ENCODE measurements at regions not wholly inside any gene's neighbourhood (a gene's known extent, or its start where the extent isn't known, plus 50 kb on each side); places are given as distances from the start of the nearest gene placed in this dataset.

DNA sequence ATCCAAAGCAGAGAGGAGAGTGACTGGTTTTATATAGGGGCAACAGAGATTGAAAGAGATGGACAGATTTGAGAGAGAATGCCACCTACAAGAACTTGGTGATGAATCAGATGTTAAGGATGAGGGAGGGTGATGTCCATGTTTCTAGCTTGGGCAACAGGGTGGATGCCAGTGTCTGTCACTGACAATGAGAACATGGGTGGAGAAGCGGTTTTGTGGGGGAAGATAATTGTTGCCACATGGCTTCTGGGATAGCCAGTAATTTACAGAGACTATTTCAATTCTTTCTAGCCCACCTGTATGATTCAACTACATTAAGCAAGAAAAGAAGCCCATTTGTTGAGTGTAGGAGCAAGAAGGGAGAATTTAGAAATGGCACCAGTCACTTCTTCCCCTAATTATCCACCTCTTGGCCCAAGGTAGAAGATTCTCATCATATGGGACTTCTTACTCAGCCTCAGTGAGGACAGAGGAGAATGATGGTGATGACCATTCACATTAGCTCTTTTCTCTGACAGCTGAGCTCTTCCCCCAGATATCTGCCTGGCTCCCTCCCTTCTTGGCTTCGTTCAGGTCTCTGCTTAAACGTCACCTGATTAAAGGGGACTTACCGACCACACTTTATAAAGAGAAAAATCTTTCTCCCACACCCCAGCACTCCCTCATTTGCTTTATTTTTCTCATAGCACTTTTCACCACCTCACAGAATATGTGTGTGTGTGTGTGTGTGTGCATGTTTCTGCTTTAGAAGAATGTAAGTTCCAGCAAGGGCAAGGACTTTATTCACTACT is 117.8 kb downstream of the DUSP6 start:
- Histone ChIP-seq H3K4me1 (peaks cover 5 to 7% of the 10 kb centered on the region in 2 donors), H3K36me3 (no peaks in the 10 kb centered on the region), H3K4me3 (no peak overlapping the region), H3K9me3 (no peaks in the 10 kb centered on the region), H3K27ac (no peak overlapping the region), H3K27me3 (no peaks in the 10 kb centered on the region)
- TF ChIP-seq, protein P1, sequence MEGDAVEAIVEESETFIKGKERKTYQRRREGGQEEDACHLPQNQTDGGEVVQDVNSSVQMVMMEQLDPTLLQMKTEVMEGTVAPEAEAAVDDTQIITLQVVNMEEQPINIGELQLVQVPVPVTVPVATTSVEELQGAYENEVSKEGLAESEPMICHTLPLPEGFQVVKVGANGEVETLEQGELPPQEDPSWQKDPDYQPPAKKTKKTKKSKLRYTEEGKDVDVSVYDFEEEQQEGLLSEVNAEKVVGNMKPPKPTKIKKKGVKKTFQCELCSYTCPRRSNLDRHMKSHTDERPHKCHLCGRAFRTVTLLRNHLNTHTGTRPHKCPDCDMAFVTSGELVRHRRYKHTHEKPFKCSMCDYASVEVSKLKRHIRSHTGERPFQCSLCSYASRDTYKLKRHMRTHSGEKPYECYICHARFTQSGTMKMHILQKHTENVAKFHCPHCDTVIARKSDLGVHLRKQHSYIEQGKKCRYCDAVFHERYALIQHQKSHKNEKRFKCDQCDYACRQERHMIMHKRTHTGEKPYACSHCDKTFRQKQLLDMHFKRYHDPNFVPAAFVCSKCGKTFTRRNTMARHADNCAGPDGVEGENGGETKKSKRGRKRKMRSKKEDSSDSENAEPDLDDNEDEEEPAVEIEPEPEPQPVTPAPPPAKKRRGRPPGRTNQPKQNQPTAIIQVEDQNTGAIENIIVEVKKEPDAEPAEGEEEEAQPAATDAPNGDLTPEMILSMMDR (IDR thresholded peaks at IDR 0.05): no peak
- intact Hi-C loops (cut with DNase I): no loop called here
- no peak for DNase-seq (ENCODE audit: low spot score in 2 of 2)

DNA sequence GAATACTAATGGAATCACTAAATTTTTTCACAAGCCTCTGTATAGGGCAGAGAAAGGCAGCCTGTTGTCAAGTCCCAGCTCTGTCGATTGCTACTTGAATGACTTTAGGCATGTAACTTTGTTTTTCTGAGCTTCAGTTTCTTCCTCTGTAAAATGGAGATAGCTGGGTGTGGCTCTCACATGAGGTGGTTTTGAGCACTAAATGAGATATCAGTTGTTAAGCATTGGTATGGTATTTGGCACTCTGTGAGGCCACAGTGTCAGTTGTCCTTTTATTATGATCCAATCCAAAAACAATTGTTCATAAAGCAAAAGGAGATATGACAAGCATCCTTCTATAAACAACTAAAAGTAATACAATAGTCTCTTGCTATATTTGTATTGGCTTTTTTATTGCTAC is 120.6 kb downstream of the DUSP6 start:
- no peak overlapping the region for H3K4me3 ChIP-seq
- no peak overlapping the region for H3K27ac ChIP-seq
- H3K9me3 ChIP-seq: no peaks in the 10 kb centered on the region
- TF ChIP-seq, protein P1 (IDR thresholded peaks at IDR 0.05): no peak
- no peaks in the 10 kb centered on the region for H3K27me3 ChIP-seq
- H3K36me3 ChIP-seq: no peaks in the 10 kb centered on the region
- H3K4me1 ChIP-seq: no peaks in the 10 kb centered on the region
- intact Hi-C loops (cut with DNase I): no loop called here
- DNase-seq (ENCODE audit: low spot score in 2 of 2): no peak

DNA sequence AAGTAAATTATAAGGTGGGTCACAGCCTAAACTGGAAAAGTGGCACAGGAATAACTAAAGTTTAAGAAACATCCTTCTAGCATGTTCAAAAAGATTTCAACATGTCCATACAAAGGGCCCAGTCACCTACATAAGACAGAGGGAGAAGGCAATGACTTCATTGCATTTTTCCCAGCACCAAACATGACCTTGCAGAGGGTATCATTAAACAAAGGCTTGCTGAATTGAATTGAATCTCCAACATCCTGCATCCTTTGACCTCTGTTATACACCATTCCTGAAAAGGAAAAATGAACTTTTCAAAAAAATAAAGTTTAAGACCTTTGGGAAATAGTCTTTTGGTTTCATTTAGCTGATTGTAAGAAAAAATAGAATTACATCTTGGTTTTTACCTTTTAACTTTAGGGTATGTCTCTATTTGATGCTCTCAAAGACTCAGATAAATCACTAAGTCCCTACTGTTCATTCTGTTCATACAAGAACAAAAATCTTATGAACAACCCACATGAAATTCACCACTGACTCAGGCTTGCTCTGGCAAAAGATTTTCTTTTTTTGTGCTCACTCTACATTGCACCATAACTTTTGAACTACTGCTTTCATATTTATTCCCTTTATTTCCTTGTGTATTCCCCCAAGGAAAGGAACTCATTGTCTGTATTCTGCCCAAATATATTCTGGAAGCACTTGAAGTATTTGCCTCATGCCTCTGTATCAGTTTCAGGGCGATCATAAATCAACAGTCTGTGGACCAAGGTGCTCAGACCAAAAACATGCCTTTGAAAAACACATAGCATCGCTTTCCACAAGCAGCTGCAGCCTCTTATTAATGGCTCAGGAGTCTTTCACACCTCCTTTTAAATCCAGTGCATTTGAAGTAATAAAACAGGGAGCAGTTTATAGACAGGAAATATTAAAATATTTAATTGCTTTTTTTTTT is 121.7 kb downstream of the DUSP6 start:
- intact Hi-C loops (cut with DNase I): no loop called here
- TF ChIP-seq, protein P1 (IDR thresholded peaks at IDR 0.05): no peak

DNA sequence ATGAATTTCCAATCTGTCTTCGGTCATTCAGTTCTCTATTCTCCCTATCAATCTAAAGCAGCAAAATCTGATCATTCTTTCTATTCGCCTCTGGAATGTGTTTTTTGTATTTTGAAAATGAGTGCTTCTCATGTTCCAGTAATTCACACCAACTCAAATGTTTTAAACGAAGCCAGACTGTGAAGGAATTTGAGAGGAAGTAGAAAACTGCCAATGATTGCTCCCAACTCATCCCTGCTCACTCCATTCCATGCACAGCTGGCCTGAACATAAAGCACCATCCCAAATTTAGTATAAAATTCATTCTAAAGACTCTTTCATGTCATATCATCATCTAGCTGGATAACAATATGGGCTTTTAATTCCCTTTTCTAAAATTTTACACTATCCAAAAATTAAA is 123.8 kb downstream of the DUSP6 start:
- Histone ChIP-seq H3K36me3 (no peaks in the 10 kb centered on the region), H3K4me3 (no peak overlapping the region), H3K4me1 (peaks cover 0 to 9% of the 10 kb centered on the region in 2 donors), H3K27me3 (no peaks in the 10 kb centered on the region), H3K27ac (no peak overlapping the region), H3K9me3 (no peaks in the 10 kb centered on the region)
- DNase-seq (ENCODE audit: low spot score in 2 of 2): no peak
- TF ChIP-seq, protein P1 (IDR thresholded peaks at IDR 0.05): no peak
- intact Hi-C loops (cut with DNase I): loop anchor here (5.0 kb wide), 1 partner anchor 124 kb away; the partner anchor contains the start of gene DUSP6

More for the DNA sequence above, 121.7 kb downstream of the DUSP6 start:
- H3K9me3 ChIP-seq: no peaks in the 10 kb centered on the region
- no peak overlapping the region for H3K27ac ChIP-seq
- H3K4me1 ChIP-seq: peaks cover 0 to 2% of the 10 kb centered on the region in 2 donors
- H3K36me3 ChIP-seq: no peaks in the 10 kb centered on the region
- no peak overlapping the region for H3K4me3 ChIP-seq
- no peak for DNase-seq (ENCODE audit: low spot score in 2 of 2)
- H3K27me3 ChIP-seq: no peaks in the 10 kb centered on the region

DNA sequence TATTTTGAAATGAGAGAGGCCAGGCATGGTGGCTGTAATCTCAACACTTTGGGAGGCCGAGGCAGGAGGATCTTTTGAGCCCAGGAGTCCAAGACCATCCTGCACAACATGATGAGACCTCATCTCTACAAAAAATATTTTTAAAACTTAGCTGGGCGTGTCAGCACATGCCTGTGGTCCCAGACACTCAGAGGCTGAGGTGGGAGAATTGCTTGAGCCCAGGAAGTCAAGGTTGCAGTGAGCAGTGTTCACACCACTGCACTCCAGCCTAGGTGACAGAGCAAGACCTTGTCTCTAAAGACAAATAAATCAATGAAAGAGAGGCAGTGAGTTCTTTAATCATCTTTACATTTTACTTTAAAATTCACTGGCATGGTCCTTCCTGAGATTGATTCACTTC is 124.5 kb downstream of the DUSP6 start:
- Histone ChIP-seq H3K9me3 (no peaks in the 10 kb centered on the region), H3K27ac (no peak overlapping the region), H3K27me3 (no peaks in the 10 kb centered on the region), H3K4me1 (peaks cover 0 to 9% of the 10 kb centered on the region in 2 donors), H3K36me3 (no peaks in the 10 kb centered on the region), H3K4me3 (no peak overlapping the region)
- TF ChIP-seq, protein P1 (IDR thresholded peaks at IDR 0.05): no peak
- DNase-seq (ENCODE audit: low spot score in 2 of 2): no peak
- intact Hi-C loops (cut with DNase I): loop anchor here (5.0 kb wide), 1 partner anchor 125 kb away; the partner anchor contains the start of gene DUSP6
